GM18498 (cell line): ENCODE measurements at regions not wholly inside any gene's neighbourhood (a gene's known extent, or its start where the extent isn't known, plus 50 kb on each side); places are given as distances from the start of the nearest gene placed in this dataset.

Experiments used
- ATAC-seq: cut with Tn5 transposase; IDR thresholded peaks from one replicate; pipeline ENCODE4 v1.9.1; 2021; ENCODE audit warnings: mild to moderate bottlenecking, moderate library complexity; ENCODE audit not compliant: unreplicated experiment

GRCh38 chr11:91394727-91395414, 829.7 kb upstream of the FAT3 start:
- no peak for ATAC-seq

- no peak for ATAC-seq
Measured at GRCh38 chr11:91394073-91394726, 830.4 kb upstream of the FAT3 start.

- ATAC-seq: no peak
Measured at GRCh38 chr11:91382946-91383345, 841.7 kb upstream of the FAT3 start.

- no peak for ATAC-seq
Measured at GRCh38 chr11:91374794-91375193, 849.8 kb upstream of the FAT3 start.

- ATAC-seq: no peak
Measured at GRCh38 chr11:91373497-91373896, 851.1 kb upstream of the FAT3 start.

GRCh38 chr11:91366816-91367215, 857.8 kb upstream of the FAT3 start:
- no peak for ATAC-seq

- no peak for ATAC-seq
Measured at GRCh38 chr11:91365986-91366585, 858.5 kb upstream of the FAT3 start.

GRCh38 chr11:91350931-91351330, 873.7 kb upstream of the FAT3 start:
- no peak for ATAC-seq

- no peak for ATAC-seq
Measured at GRCh38 chr11:91326751-91327150, 897.9 kb upstream of the FAT3 start.

- no peak for ATAC-seq
Measured at GRCh38 chr11:91326280-91326679, 898.3 kb upstream of the FAT3 start.

- ATAC-seq: no peak
Measured at GRCh38 chr11:91314521-91314920, 910.1 kb upstream of the FAT3 start.

GRCh38 chr11:91312541-91312940, 912.1 kb upstream of the FAT3 start:
- no peak for ATAC-seq

- ATAC-seq: no peak
Measured at GRCh38 chr11:91310085-91310484, 914.5 kb upstream of the FAT3 start.

- ATAC-seq: no peak
Measured at GRCh38 chr11:91308069-91308468, 916.5 kb upstream of the FAT3 start.

- ATAC-seq: no peak
Measured at GRCh38 chr11:91305402-91305801, 919.2 kb upstream of the FAT3 start.

- ATAC-seq: no peak
Measured at GRCh38 chr11:91303749-91304148, 920.9 kb upstream of the FAT3 start.

GRCh38 chr11:91299980-91300379, 924.6 kb upstream of the FAT3 start:
- peak; percentile 68 for ATAC-seq

- no peak for ATAC-seq
Measured at GRCh38 chr11:91296629-91297028, 928.0 kb upstream of the FAT3 start.

- ATAC-seq: peak; percentile 73
Measured at GRCh38 chr11:91295591-91295990, 929.0 kb upstream of the FAT3 start.

GRCh38 chr11:91293119-91293518, 931.5 kb upstream of the FAT3 start:
- no peak for ATAC-seq

GRCh38 chr11:91272089-91272488, 952.5 kb upstream of the FAT3 start:
- no peak for ATAC-seq
